Endothelial cell of umbilical vein (primary cell): ENCODE measurements at regions not wholly inside any gene's neighbourhood (a gene's known extent, or its start where the extent isn't known, plus 50 kb on each side); places are given as distances from the start of the nearest gene placed in this dataset.

ENCODE experiments used
- EZH2 ChIP-seq: IDR thresholded peaks from 2 replicates; pipeline ENCODE4 v1.6.1; 2012; ENCODE audit warnings: borderline replicate concordance, low read depth, mild to moderate bottlenecking, moderate library complexity, low read length, inconsistent platforms; ENCODE audit not compliant: severe bottlenecking
- GATA2 ChIP-seq: IDR thresholded peaks from 2 replicates; pipeline ENCODE4 v1.7.0; 2011; ENCODE audit warnings: low read depth, mild to moderate bottlenecking, moderate library complexity, mixed read lengths, low read length; ENCODE audit not compliant: insufficient read length, insufficient read depth
- JUN ChIP-seq: IDR thresholded peaks from 2 replicates; pipeline ENCODE4 v1.6.1; 2011; ENCODE audit warnings: borderline replicate concordance, low read depth; ENCODE audit not compliant: insufficient read length, insufficient read depth
- POLR2A ChIP-seq: IDR thresholded peaks from 2 replicates; pipeline ENCODE4 v1.6.1; 2012; ENCODE audit warnings: low read depth, mild to moderate bottlenecking, control low read depth, low read length
- POLR2AphosphoS5 ChIP-seq: IDR thresholded peaks from 2 replicates; pipeline ENCODE4 v1.6.1; 2012; ENCODE audit warnings: low read depth, mild to moderate bottlenecking, control low read depth, low read length, moderate library complexity; ENCODE audit not compliant: insufficient read depth
- TF ChIP-seq, protein P1 (sequence below): IDR thresholded peaks from 2 replicates; pipeline ENCODE4 v1.6.1; 2011; ENCODE audit not compliant: insufficient read depth, insufficient read length
- TF ChIP-seq, protein P2 (sequence below), 2 donors: IDR thresholded peaks; 1 replicate in 1 of 2; 2 replicates in 1 of 2; pipeline ENCODE4 v1.5.1; 2011; ENCODE audit warnings: low read length in 2 of 2, mild to moderate bottlenecking in 2 of 2, moderate library complexity in 2 of 2, control low read depth in 1 of 2, inconsistent platforms in 1 of 2, low read depth in 1 of 2; ENCODE audit not compliant: insufficient read depth in 1 of 2; ENCODE audit errors: extremely low read depth in 1 of 2

DNA sequence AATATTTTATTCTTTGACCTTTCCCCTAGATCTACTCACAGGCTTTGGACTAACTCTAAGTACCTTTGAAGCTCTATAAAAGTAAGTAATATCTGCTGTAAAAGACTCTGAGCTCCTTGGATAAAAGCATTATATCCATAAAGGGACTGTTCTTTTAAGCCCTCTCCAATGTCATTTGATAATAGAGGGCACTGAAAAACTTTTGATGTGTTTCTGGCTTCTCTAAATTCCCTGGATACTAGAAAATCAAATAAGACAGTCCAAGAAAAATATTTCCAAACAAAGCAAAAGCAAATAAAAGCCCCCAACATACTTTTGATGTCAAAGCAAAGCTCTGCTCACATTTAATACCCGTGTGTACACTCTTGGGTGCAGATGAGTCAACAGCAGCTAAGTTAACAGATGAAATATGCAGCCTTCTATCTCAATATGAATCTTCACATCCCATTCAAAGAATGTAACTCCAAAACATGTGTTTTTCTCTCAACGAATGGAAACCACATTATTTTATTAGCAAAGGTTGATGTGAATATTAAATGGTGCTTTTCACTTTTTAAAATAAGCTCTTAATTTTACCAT lies 230.3 kb downstream of the CENPF start:
- TF ChIP-seq, protein P1, sequence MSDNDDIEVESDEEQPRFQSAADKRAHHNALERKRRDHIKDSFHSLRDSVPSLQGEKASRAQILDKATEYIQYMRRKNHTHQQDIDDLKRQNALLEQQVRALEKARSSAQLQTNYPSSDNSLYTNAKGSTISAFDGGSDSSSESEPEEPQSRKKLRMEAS, result no peak
- TF ChIP-seq POLR2A (no peak), POLR2AphosphoS5 (no peak), EZH2 (no peak), JUN (no peak), GATA2 (no peak)
- TF ChIP-seq, protein P2, sequence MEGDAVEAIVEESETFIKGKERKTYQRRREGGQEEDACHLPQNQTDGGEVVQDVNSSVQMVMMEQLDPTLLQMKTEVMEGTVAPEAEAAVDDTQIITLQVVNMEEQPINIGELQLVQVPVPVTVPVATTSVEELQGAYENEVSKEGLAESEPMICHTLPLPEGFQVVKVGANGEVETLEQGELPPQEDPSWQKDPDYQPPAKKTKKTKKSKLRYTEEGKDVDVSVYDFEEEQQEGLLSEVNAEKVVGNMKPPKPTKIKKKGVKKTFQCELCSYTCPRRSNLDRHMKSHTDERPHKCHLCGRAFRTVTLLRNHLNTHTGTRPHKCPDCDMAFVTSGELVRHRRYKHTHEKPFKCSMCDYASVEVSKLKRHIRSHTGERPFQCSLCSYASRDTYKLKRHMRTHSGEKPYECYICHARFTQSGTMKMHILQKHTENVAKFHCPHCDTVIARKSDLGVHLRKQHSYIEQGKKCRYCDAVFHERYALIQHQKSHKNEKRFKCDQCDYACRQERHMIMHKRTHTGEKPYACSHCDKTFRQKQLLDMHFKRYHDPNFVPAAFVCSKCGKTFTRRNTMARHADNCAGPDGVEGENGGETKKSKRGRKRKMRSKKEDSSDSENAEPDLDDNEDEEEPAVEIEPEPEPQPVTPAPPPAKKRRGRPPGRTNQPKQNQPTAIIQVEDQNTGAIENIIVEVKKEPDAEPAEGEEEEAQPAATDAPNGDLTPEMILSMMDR (IDR thresholded peaks at IDR 0.05; ENCODE audit: extremely low read depth in 1 of 2, insufficient read depth in 1 of 2, low read depth in 1 of 2, low read length in 2 of 2), result no peak
